Panc1 (cell line): ENCODE measurements at regions not wholly inside any gene's neighbourhood (a gene's known extent, or its start where the extent isn't known, plus 50 kb on each side); places are given as distances from the start of the nearest gene placed in this dataset.

ENCODE experiments used
- ATAC-seq: fragments of 200-7000 bp; cut with Tn5 transposase; 2 replicates; pipeline ENCODE4 v1.9.1; 2020; ENCODE audit warnings: mild to moderate bottlenecking, moderate library complexity
- BruUV-seq: library from RNA; stranded (reverse); fragments of 400-500 nt; replicated peaks from 2 replicates; lab custom pipeline; 2021; lab: Mats Ljungman, UMichigan
- CTCF ChIA-PET: fragments of 300-600 bp; sonication (Branson Sonifier 250); formaldehyde crosslinking; loops from one replicate; lab custom pipeline; 2022; ENCODE audit warnings: antibody characterized with exemption; lab: Charles Lee
- POLR2A ChIA-PET: fragments of 300-600 bp; sonication (Branson Sonifier 250); formaldehyde crosslinking; loops from one replicate; lab custom pipeline; 2022; ENCODE audit warnings: antibody characterized with exemption; lab: Charles Lee
- DNase-seq: peaks from one replicate; pipeline ENCODE4 v3.0.0-alpha.2; 2010; ENCODE audit warnings: low read depth, low spot score
- H3K27ac ChIP-seq: 2 replicates; pipeline ENCODE4 v1.5.1; 2011; ENCODE audit warnings: mild to moderate bottlenecking, low read length, inconsistent platforms
- H3K27me3 ChIP-seq: fragments of 200-500 bp; sonication (Bioruptor generic); 2 replicates; pipeline ENCODE4 v1.6.0; 2014; ENCODE audit warnings: low read length, inconsistent platforms; ENCODE audit not compliant: control insufficient read depth, insufficient read depth
- H3K36me3 ChIP-seq: fragments of 200-500 bp; sonication (Bioruptor generic); 2 replicates; pipeline ENCODE4 v1.5.1; 2014; ENCODE audit warnings: inconsistent platforms, mild to moderate bottlenecking, low read length, moderate library complexity; ENCODE audit not compliant: control insufficient read depth, insufficient read depth
- H3K4me1 ChIP-seq: 2 replicates; pipeline ENCODE4 v1.5.1; 2011; ENCODE audit warnings: inconsistent platforms, mild to moderate bottlenecking, low read length, moderate library complexity; ENCODE audit not compliant: control insufficient read depth, insufficient read depth
- H3K4me3 ChIP-seq, 2 experiments: 2 replicates each; pipeline ENCODE4 v1.5.1; 2011 to 2012; ENCODE audit warnings: low read depth in 2 of 2, low read length in 2 of 2, mild to moderate bottlenecking in 2 of 2, inconsistent platforms in 1 of 2, moderate library complexity in 1 of 2
- H3K9me3 ChIP-seq: fragments of 200-500 bp; sonication (Bioruptor generic); 2 replicates; pipeline ENCODE4 v1.5.1; 2014; ENCODE audit warnings: low read depth, mild to moderate bottlenecking, inconsistent platforms, low read length, moderate library complexity; ENCODE audit not compliant: control insufficient read depth, insufficient read depth
- POLR2AphosphoS5 ChIP-seq: IDR thresholded peaks from 2 replicates; pipeline ENCODE4 v1.6.1; 2012; ENCODE audit warnings: mild to moderate bottlenecking, low read depth, low read length, moderate library complexity
- SIN3A ChIP-seq: IDR thresholded peaks from 2 replicates; pipeline ENCODE4 v1.6.1; 2012; ENCODE audit warnings: low read depth, mild to moderate bottlenecking, low read length, moderate library complexity, borderline replicate concordance; ENCODE audit not compliant: insufficient read depth
- TCF7L2 ChIP-seq: IDR thresholded peaks from 2 replicates; pipeline ENCODE4 v1.6.1; 2011; ENCODE audit warnings: mild to moderate bottlenecking, low read depth, low read length, inconsistent platforms
- in situ Hi-C: cut with HindIII; loops from 2 replicates; pipeline ENCODE4 v1.10.0; 2016; ENCODE audit warnings: low sequenced_read_pairs, low pct_unique_long_range_greater_than_20kb
- intact Hi-C: fragments of 100-400 bp; cut with micrococcal nuclease; formaldehyde crosslinking; loops from one replicate; pipeline ENCODE4 v1.10.0; 2022; ENCODE audit not compliant: unreplicated experiment
- TF ChIP-seq, protein P1 (sequence below): fragments of 450-650 bp; IDR thresholded peaks from 2 replicates; pipeline ENCODE4 v1.5.1; 2017; ENCODE audit warnings: mild to moderate bottlenecking
- TF ChIP-seq, protein P2 (sequence below), 2 experiments: IDR thresholded peaks; 2 replicates each; pipeline ENCODE4 v1.6.1; 2011 to 2012; ENCODE audit warnings: low read depth in 2 of 2, control low read depth in 1 of 2, low read length in 1 of 2, mild to moderate bottlenecking in 1 of 2, moderate library complexity in 1 of 2; ENCODE audit not compliant: insufficient read depth in 1 of 2

DNA sequence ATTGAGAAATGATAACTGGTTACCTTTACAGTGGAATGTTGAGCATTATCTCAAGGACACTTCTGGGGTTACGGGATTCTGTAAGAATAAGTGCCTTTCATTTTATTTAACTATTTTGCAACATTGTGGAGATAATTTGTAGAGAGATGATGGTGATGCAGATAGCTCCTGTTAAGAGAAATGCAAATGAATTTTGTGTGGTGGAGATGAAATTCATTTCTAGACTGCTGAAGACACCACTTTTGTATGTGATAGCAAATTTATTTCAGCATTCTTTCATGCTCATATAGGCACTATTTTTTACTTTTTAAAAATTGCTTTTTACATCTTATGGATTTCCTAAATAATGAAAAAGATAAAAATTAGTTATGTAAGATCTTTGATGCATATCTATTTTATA is 463.3 kb upstream of the CBLB start:
- no peak for TF ChIP-seq SIN3A
- BruUV-seq: no TSS peak
- H3K4me3 ChIP-seq: no peak overlapping the region
- ChIA-PET CTCF (no interaction called here), POLR2A (no interaction called here)
- no peak for ATAC-seq
- no peaks in the 10 kb centered on the region for H3K36me3 ChIP-seq
- H3K4me1 ChIP-seq: no peaks in the 10 kb centered on the region
- intact Hi-C loops: no loop called here
- H3K27me3 ChIP-seq: no peaks in the 10 kb centered on the region
- no peaks in the 10 kb centered on the region for H3K9me3 ChIP-seq
- H3K27ac ChIP-seq: no peak overlapping the region
- in situ Hi-C loops: no loop called here
- DNase-seq: no peak

DNA sequence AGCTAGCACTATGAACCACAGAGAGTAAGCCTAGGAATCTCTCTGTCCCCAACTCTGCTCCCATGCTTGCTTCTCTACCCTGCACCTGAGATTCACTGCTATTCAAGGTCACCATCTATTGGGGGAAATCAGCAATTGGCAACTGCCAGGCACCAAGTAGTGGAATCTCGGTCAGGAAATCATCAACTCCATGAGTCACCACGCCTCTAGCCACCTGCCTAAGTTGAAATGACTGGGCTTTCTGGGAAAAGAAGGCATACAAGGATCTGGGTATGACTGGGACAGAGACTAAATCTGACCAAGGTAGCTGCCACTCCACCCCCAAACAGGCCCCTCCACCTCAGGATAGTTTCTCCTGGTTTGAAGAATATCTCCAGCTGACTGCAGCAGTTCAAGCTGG is 464.1 kb upstream of the CBLB start:
- Histone ChIP-seq H3K4me1 (no peaks in the 10 kb centered on the region), H3K27me3 (no peaks in the 10 kb centered on the region), H3K4me3 (no peak overlapping the region), H3K27ac (no peak overlapping the region), H3K9me3 (no peaks in the 10 kb centered on the region), H3K36me3 (no peaks in the 10 kb centered on the region)
- in situ Hi-C loops (no loop called here), intact Hi-C loops (no loop called here)
- ChIA-PET POLR2A (no interaction called here), CTCF (no interaction called here)
- TF ChIP-seq, protein P1, sequence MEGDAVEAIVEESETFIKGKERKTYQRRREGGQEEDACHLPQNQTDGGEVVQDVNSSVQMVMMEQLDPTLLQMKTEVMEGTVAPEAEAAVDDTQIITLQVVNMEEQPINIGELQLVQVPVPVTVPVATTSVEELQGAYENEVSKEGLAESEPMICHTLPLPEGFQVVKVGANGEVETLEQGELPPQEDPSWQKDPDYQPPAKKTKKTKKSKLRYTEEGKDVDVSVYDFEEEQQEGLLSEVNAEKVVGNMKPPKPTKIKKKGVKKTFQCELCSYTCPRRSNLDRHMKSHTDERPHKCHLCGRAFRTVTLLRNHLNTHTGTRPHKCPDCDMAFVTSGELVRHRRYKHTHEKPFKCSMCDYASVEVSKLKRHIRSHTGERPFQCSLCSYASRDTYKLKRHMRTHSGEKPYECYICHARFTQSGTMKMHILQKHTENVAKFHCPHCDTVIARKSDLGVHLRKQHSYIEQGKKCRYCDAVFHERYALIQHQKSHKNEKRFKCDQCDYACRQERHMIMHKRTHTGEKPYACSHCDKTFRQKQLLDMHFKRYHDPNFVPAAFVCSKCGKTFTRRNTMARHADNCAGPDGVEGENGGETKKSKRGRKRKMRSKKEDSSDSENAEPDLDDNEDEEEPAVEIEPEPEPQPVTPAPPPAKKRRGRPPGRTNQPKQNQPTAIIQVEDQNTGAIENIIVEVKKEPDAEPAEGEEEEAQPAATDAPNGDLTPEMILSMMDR: no peak
- no peak for TF ChIP-seq SIN3A
- TF ChIP-seq POLR2AphosphoS5: no peak
- TF ChIP-seq, protein P2, sequence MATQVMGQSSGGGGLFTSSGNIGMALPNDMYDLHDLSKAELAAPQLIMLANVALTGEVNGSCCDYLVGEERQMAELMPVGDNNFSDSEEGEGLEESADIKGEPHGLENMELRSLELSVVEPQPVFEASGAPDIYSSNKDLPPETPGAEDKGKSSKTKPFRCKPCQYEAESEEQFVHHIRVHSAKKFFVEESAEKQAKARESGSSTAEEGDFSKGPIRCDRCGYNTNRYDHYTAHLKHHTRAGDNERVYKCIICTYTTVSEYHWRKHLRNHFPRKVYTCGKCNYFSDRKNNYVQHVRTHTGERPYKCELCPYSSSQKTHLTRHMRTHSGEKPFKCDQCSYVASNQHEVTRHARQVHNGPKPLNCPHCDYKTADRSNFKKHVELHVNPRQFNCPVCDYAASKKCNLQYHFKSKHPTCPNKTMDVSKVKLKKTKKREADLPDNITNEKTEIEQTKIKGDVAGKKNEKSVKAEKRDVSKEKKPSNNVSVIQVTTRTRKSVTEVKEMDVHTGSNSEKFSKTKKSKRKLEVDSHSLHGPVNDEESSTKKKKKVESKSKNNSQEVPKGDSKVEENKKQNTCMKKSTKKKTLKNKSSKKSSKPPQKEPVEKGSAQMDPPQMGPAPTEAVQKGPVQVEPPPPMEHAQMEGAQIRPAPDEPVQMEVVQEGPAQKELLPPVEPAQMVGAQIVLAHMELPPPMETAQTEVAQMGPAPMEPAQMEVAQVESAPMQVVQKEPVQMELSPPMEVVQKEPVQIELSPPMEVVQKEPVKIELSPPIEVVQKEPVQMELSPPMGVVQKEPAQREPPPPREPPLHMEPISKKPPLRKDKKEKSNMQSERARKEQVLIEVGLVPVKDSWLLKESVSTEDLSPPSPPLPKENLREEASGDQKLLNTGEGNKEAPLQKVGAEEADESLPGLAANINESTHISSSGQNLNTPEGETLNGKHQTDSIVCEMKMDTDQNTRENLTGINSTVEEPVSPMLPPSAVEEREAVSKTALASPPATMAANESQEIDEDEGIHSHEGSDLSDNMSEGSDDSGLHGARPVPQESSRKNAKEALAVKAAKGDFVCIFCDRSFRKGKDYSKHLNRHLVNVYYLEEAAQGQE (IDR thresholded peaks at IDR 0.05; ENCODE audit: insufficient read depth in 1 of 2, low read depth in 2 of 2, low read length in 1 of 2): no peak
- TF ChIP-seq TCF7L2: no peak
- BruUV-seq: no TSS peak
- DNase-seq (no peak), ATAC-seq (no peak)

DNA sequence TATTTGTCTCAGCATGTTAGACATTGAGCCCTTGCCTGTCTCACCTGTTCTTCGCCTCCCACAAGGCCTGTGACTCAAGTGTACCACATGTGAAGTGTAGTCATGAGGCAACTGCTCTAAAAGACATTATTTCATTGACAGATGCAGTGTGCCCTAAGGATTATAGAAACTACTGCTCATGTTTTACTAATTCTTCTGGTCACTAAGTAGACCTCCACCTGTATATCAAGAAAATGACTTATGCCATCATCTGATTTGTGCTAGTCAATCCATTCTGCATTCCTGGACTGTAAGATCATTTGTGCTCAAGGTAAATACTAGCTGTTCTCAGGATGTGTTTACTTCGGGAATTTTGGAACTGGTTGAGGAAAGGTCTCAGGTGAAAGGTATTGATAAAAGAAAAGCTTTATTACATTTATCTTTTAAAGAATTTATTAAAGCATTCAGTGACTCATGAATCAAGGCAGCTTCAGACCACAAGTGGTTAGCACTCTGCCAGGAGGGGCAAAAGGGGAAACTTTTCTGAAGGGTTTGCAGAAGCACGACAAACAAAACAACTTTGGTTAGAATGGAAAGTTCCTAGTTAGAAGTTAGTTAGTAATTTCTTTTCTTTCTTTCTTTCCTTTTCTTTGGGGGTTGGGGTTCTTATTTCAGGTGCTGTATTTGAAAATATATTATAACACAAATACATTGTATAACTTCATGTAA is 465.3 kb upstream of the CBLB start:
- no peaks in the 10 kb centered on the region for H3K9me3 ChIP-seq
- intact Hi-C loops (no loop called here), in situ Hi-C loops (no loop called here)
- H3K4me3 ChIP-seq: no peak overlapping the region
- no peak for TF ChIP-seq SIN3A
- no peak for TF ChIP-seq TCF7L2
- TF ChIP-seq, protein P1: no peak
- TF ChIP-seq, protein P2 (IDR thresholded peaks at IDR 0.05; ENCODE audit: insufficient read depth in 1 of 2, low read depth in 2 of 2, low read length in 1 of 2): no peak
- no peak for TF ChIP-seq POLR2AphosphoS5
- ChIA-PET POLR2A (no interaction called here), CTCF (no interaction called here)
- no peak for ATAC-seq
- no peaks in the 10 kb centered on the region for H3K4me1 ChIP-seq
- no peaks in the 10 kb centered on the region for H3K36me3 ChIP-seq
- BruUV-seq: no TSS peak
- no peak for DNase-seq
- H3K27me3 ChIP-seq: no peaks in the 10 kb centered on the region
- H3K27ac ChIP-seq: no peak overlapping the region
